Neural progenitor cell (in vitro differentiated cells): ENCODE measurements at regions not wholly inside any gene's neighbourhood (a gene's known extent, or its start where the extent isn't known, plus 50 kb on each side); places are given as distances from the start of the nearest gene placed in this dataset.

Source experiments
- DNase-seq: peaks from one replicate; pipeline ENCODE4 v3.0.0-alpha.2; 2016; ENCODE audit warnings: low spot score
- H2AFZ ChIP-seq: fragments of 200-600 bp; sonication (generic); replicated peaks from 2 replicates; pipeline ENCODE4 v1.6.1; 2016; ENCODE audit warnings: antibody characterized with exemption
- H3F3A ChIP-seq: fragments of 200-600 bp; sonication (generic); 2 replicates; pipeline ENCODE4 v1.6.1; 2016; ENCODE audit warnings: antibody characterized with exemption, low read depth
- H3K27ac ChIP-seq: fragments of 200-600 bp; sonication (generic); 2 replicates; pipeline ENCODE4 v1.5.1; 2016; ENCODE audit warnings: mild to moderate bottlenecking
- H3K27me3 ChIP-seq: fragments of 200-600 bp; sonication (generic); 2 replicates; pipeline ENCODE4 v1.6.1; 2016; ENCODE audit warnings: mild to moderate bottlenecking, moderate library complexity
- H3K36me3 ChIP-seq: fragments of 200-600 bp; sonication (generic); 2 replicates; pipeline ENCODE4 v1.5.1; 2016
- H3K4me1 ChIP-seq: fragments of 200-600 bp; sonication (generic); 2 replicates; pipeline ENCODE4 v1.6.1; 2016; ENCODE audit warnings: mixed run types
- H3K4me2 ChIP-seq: fragments of 200-600 bp; sonication (generic); 2 replicates; pipeline ENCODE4 v1.6.1; 2016
- H3K4me3 ChIP-seq: fragments of 200-600 bp; sonication (generic); 2 replicates; pipeline ENCODE4 v1.5.1; 2016
- H3K79me2 ChIP-seq: fragments of 200-600 bp; sonication (generic); 2 replicates; pipeline ENCODE4 v1.6.1; 2016; ENCODE audit warnings: low read depth
- H3K9ac ChIP-seq: fragments of 200-600 bp; sonication (generic); 2 replicates; pipeline ENCODE4 v1.6.1; 2016
- H3K9me3 ChIP-seq: fragments of 200-600 bp; sonication (generic); 2 replicates; pipeline ENCODE4 v1.5.1; 2016; ENCODE audit warnings: low read depth
- H4K20me1 ChIP-seq: fragments of 200-600 bp; sonication (generic); 2 replicates; pipeline ENCODE4 v1.6.1; 2016; ENCODE audit warnings: low read depth
- H3K27ac Mint-ChIP-seq: 3 replicates; pipeline ENCODE4 v1.8.0; 2021; ENCODE audit warnings: mixed read lengths
- H3K27me3 Mint-ChIP-seq: 2 replicates; pipeline ENCODE4 v1.8.0; 2022; ENCODE audit warnings: low read depth, mild to moderate bottlenecking, inconsistent platforms, moderate library complexity, mixed read lengths; ENCODE audit not compliant: insufficient read depth
- H3K36me3 Mint-ChIP-seq: 3 replicates; pipeline ENCODE4 v1.8.0; 2021; ENCODE audit warnings: mixed read lengths
- H3K4me1 Mint-ChIP-seq: 3 replicates; pipeline ENCODE4 v1.8.0; 2021; ENCODE audit warnings: mixed read lengths
- H3K4me3 Mint-ChIP-seq: 3 replicates; pipeline ENCODE4 v1.8.0; 2021; ENCODE audit warnings: mild to moderate bottlenecking, moderate library complexity, mixed read lengths
- H3K9me3 Mint-ChIP-seq: 3 replicates; pipeline ENCODE4 v1.8.0; 2020; ENCODE audit warnings: mixed read lengths
- CTCF ChIP-seq: fragments of 200-600 bp; sonication (generic); IDR thresholded peaks from 2 replicates; pipeline ENCODE4 v1.5.1; 2017; ENCODE audit warnings: antibody characterized with exemption, mild to moderate bottlenecking
- EZH2 ChIP-seq: fragments of 200-600 bp; sonication (generic); IDR thresholded peaks from 2 replicates; pipeline ENCODE4 v1.6.1; 2017; ENCODE audit warnings: antibody characterized with exemption, mild to moderate bottlenecking, moderate library complexity
- EZH2phosphoT487 ChIP-seq: fragments of 200-600 bp; sonication (generic); IDR thresholded peaks from 2 replicates; pipeline ENCODE4 v1.6.1; 2017; ENCODE audit warnings: antibody characterized with exemption

GRCh38 chr2:186105016-186105724 is 366.6 kb downstream of the FSIP2 start:
- peaks cover 8% of the 10 kb centered on the region for H3K4me1 Mint-ChIP-seq
- peak overlapping the region; percentile 62 for H3K27ac Mint-ChIP-seq
- H3K9ac ChIP-seq, result no peak overlapping the region
- no peaks in the 10 kb centered on the region for H3K27me3 ChIP-seq
- peaks cover 1% of the 10 kb centered on the region for H3K36me3 Mint-ChIP-seq
- H3K4me3 Mint-ChIP-seq, result no peak overlapping the region
- no peaks in the 10 kb centered on the region for H4K20me1 ChIP-seq
- TF ChIP-seq EZH2 (no peak), CTCF (no peak), EZH2phosphoT487 (no peak)
- no peaks in the 10 kb centered on the region for H3K4me1 ChIP-seq
- no peaks in the 10 kb centered on the region for H3F3A ChIP-seq
- H3K79me2 ChIP-seq, result no peaks in the 10 kb centered on the region
- no peak for DNase-seq
- peaks cover 2% of the 10 kb centered on the region for H3K9me3 Mint-ChIP-seq
- no peak overlapping the region for H2AFZ ChIP-seq
- no peaks in the 10 kb centered on the region for H3K36me3 ChIP-seq
- H3K9me3 ChIP-seq, result no peaks in the 10 kb centered on the region
- no peak overlapping the region for H3K4me3 ChIP-seq
- H3K27ac ChIP-seq, result no peak overlapping the region
- no peaks in the 10 kb centered on the region for H3K27me3 Mint-ChIP-seq
- H3K4me2 ChIP-seq, result no peak overlapping the region

GRCh38 chr2:186108470-186108869 is 369.9 kb downstream of the FSIP2 start:
- H3K4me2 ChIP-seq, result no peak overlapping the region
- no peak overlapping the region for H3K9ac ChIP-seq
- no peaks in the 10 kb centered on the region for H3K27me3 ChIP-seq
- Mint-ChIP-seq H3K4me1 (peaks cover 3% of the 10 kb centered on the region), H3K27me3 (no peaks in the 10 kb centered on the region), H3K4me3 (no peak overlapping the region), H3K27ac (no peak overlapping the region), H3K9me3 (peaks cover 13% of the 10 kb centered on the region), H3K36me3 (peaks cover 1% of the 10 kb centered on the region)
- no peak overlapping the region for H3K27ac ChIP-seq
- H3K36me3 ChIP-seq, result no peaks in the 10 kb centered on the region
- no peaks in the 10 kb centered on the region for H4K20me1 ChIP-seq
- no peak for DNase-seq
- H3F3A ChIP-seq, result no peaks in the 10 kb centered on the region
- no peak overlapping the region for H2AFZ ChIP-seq
- peaks cover 7% of the 10 kb centered on the region for H3K4me1 ChIP-seq
- H3K4me3 ChIP-seq, result no peak overlapping the region
- TF ChIP-seq CTCF (no peak), EZH2phosphoT487 (no peak), EZH2 (no peak)
- no peaks in the 10 kb centered on the region for H3K79me2 ChIP-seq
- no peaks in the 10 kb centered on the region for H3K9me3 ChIP-seq

- Mint-ChIP-seq H3K4me1 (peaks cover 6% of the 10 kb centered on the region), H3K36me3 (peaks cover 6% of the 10 kb centered on the region), H3K4me3 (no peak overlapping the region), H3K9me3 (peaks cover 23% of the 10 kb centered on the region), H3K27ac (no peak overlapping the region), H3K27me3 (no peaks in the 10 kb centered on the region)
- Histone ChIP-seq H3K79me2 (no peaks in the 10 kb centered on the region), H4K20me1 (no peaks in the 10 kb centered on the region), H3K27ac (peak overlapping the region; percentile 56), H3K4me2 (peak overlapping the region; percentile 36), H3K27me3 (no peaks in the 10 kb centered on the region), H3K36me3 (peaks cover 3% of the 10 kb centered on the region), H3K4me1 (peaks cover 10% of the 10 kb centered on the region), H3K9me3 (no peaks in the 10 kb centered on the region), H3F3A (no peaks in the 10 kb centered on the region), H2AFZ (no peak overlapping the region), H3K9ac (no peak overlapping the region), H3K4me3 (no peak overlapping the region)
- no peak for DNase-seq
- no peak for TF ChIP-seq CTCF
- TF ChIP-seq EZH2, result no peak
- no peak for TF ChIP-seq EZH2phosphoT487
Measured at GRCh38 chr2:186113284-186113683, 372.8 kb upstream of the ZC3H15 start.
